ENCODE measurements at regions not wholly inside any gene's neighbourhood (a gene's known extent, or its start where the extent isn't known, plus 50 kb on each side); places are given as distances from the start of the nearest gene placed in this dataset.

GRCh38 chr13:85317781-85318180 is 481.4 kb downstream of the SLITRK6 start:
- TF ChIP-seq GATA2 (IDR thresholded peaks at IDR 0.05; ENCODE audit: low read depth, low read length), result no peak
- no peak for TF ChIP-seq GATA3 (IDR thresholded peaks at IDR 0.05; ENCODE audit: low read depth, low read length)
